H9 (cell line): ENCODE measurements at regions not wholly inside any gene's neighbourhood (a gene's known extent, or its start where the extent isn't known, plus 50 kb on each side); places are given as distances from the start of the nearest gene placed in this dataset.

Experiments
- DNase-seq: peaks from one replicate; pipeline ENCODE4 v3.0.0-alpha.2; 2017
- H2AFZ ChIP-seq: one replicate; pipeline ENCODE4 v1.6.1; 2013; ENCODE audit warnings: mild to moderate bottlenecking, low read length, control low read depth, moderate library complexity
- H2AK5ac ChIP-seq: 2 replicates; pipeline ENCODE4 v1.6.1; 2013; ENCODE audit warnings: low read length, control low read depth, mixed read lengths; ENCODE audit not compliant: insufficient read length
- H2BK120ac ChIP-seq: one replicate; pipeline ENCODE4 v1.6.1; 2013; ENCODE audit warnings: low read depth, mild to moderate bottlenecking, low read length, control low read depth, inconsistent platforms; ENCODE audit not compliant: poor library complexity, severe bottlenecking
- H2BK12ac ChIP-seq: 2 replicates; pipeline ENCODE4 v1.6.1; 2013; ENCODE audit warnings: low read length, control low read depth, mixed read lengths, low read depth; ENCODE audit not compliant: insufficient read length
- H2BK15ac ChIP-seq: 2 replicates; pipeline ENCODE4 v1.6.1; 2013; ENCODE audit warnings: low read depth, low read length, control low read depth
- H2BK20ac ChIP-seq: one replicate; pipeline ENCODE4 v1.6.1; 2013; ENCODE audit warnings: low read depth, mild to moderate bottlenecking, low read length, control low read depth, inconsistent platforms; ENCODE audit not compliant: poor library complexity, severe bottlenecking
- H2BK5ac ChIP-seq: 2 replicates; pipeline ENCODE4 v1.6.1; 2013; ENCODE audit warnings: low read length, control low read depth, mixed read lengths; ENCODE audit not compliant: insufficient read length
- H3K14ac ChIP-seq: 2 replicates; pipeline ENCODE4 v1.6.1; 2013; ENCODE audit warnings: low read length, control low read depth; ENCODE audit not compliant: insufficient read depth
- H3K18ac ChIP-seq: 2 replicates; pipeline ENCODE4 v1.6.1; 2013; ENCODE audit warnings: low read depth, mild to moderate bottlenecking, mixed read lengths, low read length, control low read depth; ENCODE audit not compliant: insufficient read length
- H3K23ac ChIP-seq: 2 replicates; pipeline ENCODE4 v1.6.1; 2013; ENCODE audit warnings: low read length, control low read depth, mixed read lengths, low read depth; ENCODE audit not compliant: insufficient read length
- H3K23me2 ChIP-seq: 2 replicates; pipeline ENCODE4 v1.6.1; 2013; ENCODE audit warnings: low read depth, mild to moderate bottlenecking, mixed read lengths, low read length, control low read depth; ENCODE audit not compliant: insufficient read length, poor library complexity, severe bottlenecking
- H3K27ac ChIP-seq: 2 replicates; pipeline ENCODE4 v1.5.1; 2013; ENCODE audit warnings: low read length, control low read depth, mixed read lengths, low read depth; ENCODE audit not compliant: insufficient read length
- H3K27me3 ChIP-seq: 2 replicates; pipeline ENCODE4 v1.6.1; 2013; ENCODE audit warnings: low read length, control low read depth, inconsistent platforms; ENCODE audit not compliant: insufficient read depth
- H3K4ac ChIP-seq: 2 replicates; pipeline ENCODE4 v1.6.1; 2013; ENCODE audit warnings: low read depth, mild to moderate bottlenecking, control low read depth, inconsistent platforms, low read length, moderate library complexity
- H3K4me1 ChIP-seq: 2 replicates; pipeline ENCODE4 v1.6.1; 2013; ENCODE audit warnings: low read length, control low read depth, inconsistent platforms; ENCODE audit not compliant: insufficient read depth
- H3K4me2 ChIP-seq: 2 replicates; pipeline ENCODE4 v1.6.1; 2013; ENCODE audit warnings: low read length, control low read depth, mixed read lengths; ENCODE audit not compliant: insufficient read length, insufficient read depth
- H3K56ac ChIP-seq: 2 replicates; pipeline ENCODE4 v1.6.1; 2013; ENCODE audit warnings: low read depth, mild to moderate bottlenecking, mixed read lengths, low read length, control low read depth; ENCODE audit not compliant: insufficient read length
- H3K79me1 ChIP-seq: 2 replicates; pipeline ENCODE4 v1.6.1; 2013; ENCODE audit warnings: low read depth, mild to moderate bottlenecking, moderate library complexity, low read length, control low read depth, inconsistent platforms; ENCODE audit not compliant: insufficient read depth, poor library complexity, severe bottlenecking
- H3K79me2 ChIP-seq: 2 replicates; pipeline ENCODE4 v1.6.1; 2013; ENCODE audit warnings: low read length, control low read depth, inconsistent platforms; ENCODE audit not compliant: insufficient read depth
- H3K9ac ChIP-seq: 2 replicates; pipeline ENCODE4 v1.6.1; 2013; ENCODE audit warnings: low read length, control low read depth, mixed read lengths; ENCODE audit not compliant: insufficient read length; ENCODE audit errors: extremely low read depth
- H3K9me3 ChIP-seq: one replicate; pipeline ENCODE4 v1.6.1; 2013; ENCODE audit warnings: low read depth, low read length, inconsistent platforms; ENCODE audit not compliant: control insufficient read depth
- H3T11ph ChIP-seq: one replicate; pipeline ENCODE4 v1.6.1; 2013; ENCODE audit warnings: mild to moderate bottlenecking, low read length, control low read depth, inconsistent platforms
- H4K20me1 ChIP-seq: one replicate; pipeline ENCODE4 v1.6.1; 2013; ENCODE audit not compliant: control insufficient read depth, insufficient read length, insufficient read depth
- H4K5ac ChIP-seq: 2 replicates; pipeline ENCODE4 v1.6.1; 2013; ENCODE audit warnings: low read depth, mild to moderate bottlenecking, mixed read lengths, low read length, control low read depth; ENCODE audit not compliant: insufficient read length
- H4K8ac ChIP-seq: replicated peaks from 2 replicates; pipeline ENCODE4 v1.6.1; 2013; ENCODE audit warnings: low read length, control low read depth, mixed read lengths, low read depth; ENCODE audit not compliant: insufficient read length
- H4K91ac ChIP-seq: 2 replicates; pipeline ENCODE4 v1.6.1; 2013; ENCODE audit warnings: low read depth, mild to moderate bottlenecking, moderate library complexity, mixed read lengths, low read length, control low read depth; ENCODE audit not compliant: insufficient read length
- H3K27ac Mint-ChIP-seq, 3 experiments: 2 replicates in 2 of 3; 3 replicates in 1 of 3; pipeline ENCODE4 v1.8.0; 2020 to 2021; ENCODE audit warnings: mixed read lengths in 3 of 3, mild to moderate bottlenecking in 1 of 3, moderate library complexity in 1 of 3
- H3K27me3 Mint-ChIP-seq: 2 replicates; pipeline ENCODE4 v1.8.0; 2021; ENCODE audit warnings: low read depth, mild to moderate bottlenecking, moderate library complexity, mixed read lengths
- H3K36me3 Mint-ChIP-seq, 3 experiments: 2 replicates in 2 of 3; 3 replicates in 1 of 3; pipeline ENCODE4 v1.8.0; 2020 to 2021; ENCODE audit warnings: low read depth in 3 of 3, mixed read lengths in 3 of 3; ENCODE audit not compliant: insufficient read depth in 1 of 3
- H3K4me1 Mint-ChIP-seq, 2 experiments: 2 replicates each; pipeline ENCODE4 v1.8.0; 2020; ENCODE audit warnings: mixed read lengths in 2 of 2
- H3K4me3 Mint-ChIP-seq, 2 experiments: 2 replicates in 1 of 2; 3 replicates in 1 of 2; pipeline ENCODE4 v1.8.0; 2020 to 2021; ENCODE audit warnings: mild to moderate bottlenecking in 2 of 2, mixed read lengths in 2 of 2, moderate library complexity in 1 of 2
- H3K9me3 Mint-ChIP-seq, 2 experiments: 2 replicates in 1 of 2; 3 replicates in 1 of 2; pipeline ENCODE4 v1.8.0; 2020; ENCODE audit warnings: mild to moderate bottlenecking in 2 of 2, mixed read lengths in 2 of 2, moderate library complexity in 1 of 2
- CTCF ChIP-seq: fragments of 200-600 bp; sonication (generic); conservative IDR thresholded peaks from 3 replicates; pipeline ENCODE4 v1.8.0; 2021; ENCODE audit warnings: antibody characterized with exemption, mild to moderate bottlenecking
- WGBS: extraction: QIAGEN DNeasy Blood & Tissue Kit; methylation state at CpG from one replicate; pipeline ENCODE4 v1.1.7; 2013; ENCODE audit warnings: missing lambda C conversion rate, low lambda C conversion rate, mixed read lengths; ENCODE audit not compliant: insufficient read length; ENCODE audit errors: extremely low coverage; 5-methylcytosine and 5-hydroxymethylcytosine counted together

GRCh38 chr1:177469519-177469918 is 298.8 kb downstream of the BRINP2 start:
- Histone ChIP-seq H3T11ph (no peak overlapping the region), H3K23ac (no peak overlapping the region), H3K4ac (no peak overlapping the region), H3K9me3 (no peaks in the 10 kb centered on the region), H3K27ac (no peak overlapping the region), H2BK120ac (no peak overlapping the region), H3K56ac (no peak overlapping the region), H3K79me2 (no peaks in the 10 kb centered on the region), H2BK12ac (no peak overlapping the region), H2BK5ac (no peak overlapping the region), H4K8ac (no peak overlapping the region), H2AFZ (no peak overlapping the region), H3K9ac (no peak overlapping the region), H2BK20ac (no peak overlapping the region), H3K23me2 (no peaks in the 10 kb centered on the region), H4K5ac (no peak overlapping the region), H3K27me3 (no peaks in the 10 kb centered on the region), H2AK5ac (no peak overlapping the region), H2BK15ac (no peak overlapping the region), H3K4me2 (no peak overlapping the region), H3K4me1 (no peaks in the 10 kb centered on the region), H3K79me1 (no peaks in the 10 kb centered on the region), H4K91ac (no peak overlapping the region), H4K20me1 (no peaks in the 10 kb centered on the region), H3K14ac (no peak overlapping the region), H3K18ac (no peak overlapping the region)
- Mint-ChIP-seq H3K27ac (no peak overlapping the region), H3K36me3 (no peaks in the 10 kb centered on the region), H3K4me1 (peaks cover 4 to 9% of the 10 kb centered on the region in 2 experiments; a peak in 3 of 4 replicates), H3K27me3 (no peaks in the 10 kb centered on the region; the same call in 1 of the 2 replicates), H3K4me3 (no peak overlapping the region), H3K9me3 (peaks cover 0 to 2% of the 10 kb centered on the region in 2 experiments; a peak in 3 of 5 replicates)
- WGBS = no CpG with 5 or more reads among the region's 3 CpGs
- no peak for TF ChIP-seq CTCF
- DNase-seq = no peak
